ENCODE measurements at regions not wholly inside any gene's neighbourhood (a gene's known extent, or its start where the extent isn't known, plus 50 kb on each side); places are given as distances from the start of the nearest gene placed in this dataset.

- DNase-seq (ENCODE audit: low read depth in 1 of 2, low spot score in 1 of 2) = no peak
- WGBS (ENCODE audit: missing lambda C conversion rate) = 52% methylated on average over 4 of the region's 4 CpGs
- ChIA-PET POLR2A (no interaction called here), CTCF (interaction anchor here (0.7 to 1.9 kb wide), 7 partner anchors 11 to 143 kb away, joined by 3 to 6 read pairs (median 3); partner anchors contain the start of gene FOXD1)
- no peak for ATAC-seq
- no peak for FAIRE-seq
- TF ChIP-seq HOXB13 (CRISPR knock-in tag; IDR thresholded peaks at IDR 0.05; ENCODE audit: low read depth) (no peak), HOXA7 (CRISPR knock-in tag; IDR thresholded peaks at IDR 0.05) (no peak), CBX2 (IDR thresholded peaks at IDR 0.05; ENCODE audit: borderline replicate concordance, low read depth) (no peak), MAX (IDR thresholded peaks at IDR 0.05) (no peak), MAZ (IDR thresholded peaks at IDR 0.05; ENCODE audit: borderline replicate concordance, low read depth, low read length) (no peak), HDAC2 (IDR thresholded peaks at IDR 0.05) (no peak), PHF8 (IDR thresholded peaks at IDR 0.05; ENCODE audit: borderline replicate concordance, low read depth) (no peak), EHF (CRISPR knock-in tag; IDR thresholded peaks at IDR 0.05) (no peak), HEYL (CRISPR knock-in tag; IDR thresholded peaks at IDR 0.05) (no peak), CEBPB (IDR thresholded peaks at IDR 0.05) (no peak), FOXS1 (CRISPR knock-in tag; IDR thresholded peaks at IDR 0.05) (no peak), CHD2 (IDR thresholded peaks at IDR 0.05; ENCODE audit: low read length, partially characterized antibody) (no peak), RNF2 (IDR thresholded peaks at IDR 0.05; ENCODE audit: borderline replicate concordance, low read depth) (no peak), FOSL2 (IDR thresholded peaks at IDR 0.05) (no peak), FOSL2 (CRISPR knock-in tag; IDR thresholded peaks at IDR 0.05) (no peak), RAD21 (conservative IDR thresholded peaks at IDR 0.05 in 1 of 2, IDR thresholded peaks at IDR 0.05 in 1 of 2) (no peak), CBX8 (IDR thresholded peaks at IDR 0.05) (no peak), KDM5A (IDR thresholded peaks at IDR 0.05) (no peak)
- Histone ChIP-seq H3K4me1 (peaks cover 12% of the 10 kb centered on the region), H3K4me2 (no peak overlapping the region), H3K9me3 (no peaks in the 10 kb centered on the region), H3K27ac (no peak overlapping the region), H3K4me3 (no peak overlapping the region)
Measured at GRCh38 chr5:73307645-73308355, 134.8 kb downstream of the TMEM174 start.

- TF ChIP-seq ATOH8 (CRISPR knock-in tag; IDR thresholded peaks at IDR 0.05; ENCODE audit: low read depth) (no peak), HOXA7 (CRISPR knock-in tag; IDR thresholded peaks at IDR 0.05) (no peak), JUN (IDR thresholded peaks at IDR 0.05) (no peak), HDAC2 (IDR thresholded peaks at IDR 0.05) (no peak), GATA3 (IDR thresholded peaks at IDR 0.05; ENCODE audit: borderline replicate concordance) (no peak), JUNB (IDR thresholded peaks at IDR 0.05) (no peak), RAD21 (conservative IDR thresholded peaks at IDR 0.05 in 1 of 2, IDR thresholded peaks at IDR 0.05 in 1 of 2) (no peak), HEYL (CRISPR knock-in tag; IDR thresholded peaks at IDR 0.05) (no peak), POLR2AphosphoS2 (conservative IDR thresholded peaks at IDR 0.05; ENCODE audit: low read length) (no peak), KDM1A (IDR thresholded peaks at IDR 0.05; ENCODE audit: low read depth) (no peak), EP300 (IDR thresholded peaks at IDR 0.05) (no peak), TP53 (CRISPR knock-in tag; IDR thresholded peaks at IDR 0.05) (no peak), ZFP36 (IDR thresholded peaks at IDR 0.05; ENCODE audit: borderline replicate concordance, partially characterized antibody) (no peak), TFCP2L1 (CRISPR knock-in tag; IDR thresholded peaks at IDR 0.05) (no peak), FOXS1 (CRISPR knock-in tag; IDR thresholded peaks at IDR 0.05) (no peak), HES2 (IDR thresholded peaks at IDR 0.05) (no peak), ZC3H11A (IDR thresholded peaks at IDR 0.05) (no peak), CBX8 (IDR thresholded peaks at IDR 0.05) (no peak)
- POLR2A ChIA-PET = no interaction called here
Measured at GRCh38 chr5:73306741-73307275, 133.8 kb downstream of the TMEM174 start.

More at GRCh38 chr5:73306741-73307275, 133.8 kb downstream of the TMEM174 start:
- ATAC-seq = no peak
- no peak for FAIRE-seq
- no peak overlapping the region for H3K4me3 ChIP-seq
- 57% methylated on average over 7 of the region's 7 CpGs for whole genome bisulfite sequencing (ENCODE audit: missing lambda C conversion rate)
- H3K4me1 ChIP-seq = peaks cover 11% of the 10 kb centered on the region
- H3K4me2 ChIP-seq = no peak overlapping the region
- DNase-seq (ENCODE audit: low read depth in 1 of 2, low spot score in 1 of 2) = no peak
- no peaks in the 10 kb centered on the region for H3K9me3 ChIP-seq
- H3K27ac ChIP-seq = no peak overlapping the region
- CTCF ChIA-PET = interaction anchor here (0.8 to 5.0 kb wide), 8 partner anchors 14 to 144 kb away, joined by 3 to 32 read pairs (median 4); no protein-coding TSS in a partner anchor

All from A549 (cell line).